Renal cortical epithelial cell (primary cell): ENCODE measurements at regions not wholly inside any gene's neighbourhood (a gene's known extent, or its start where the extent isn't known, plus 50 kb on each side); places are given as distances from the start of the nearest gene placed in this dataset.

Experiments used
- DNase-seq: peaks from one replicate; pipeline ENCODE4 v3.0.0-alpha.2; 2011; ENCODE audit warnings: low read depth

DNA sequence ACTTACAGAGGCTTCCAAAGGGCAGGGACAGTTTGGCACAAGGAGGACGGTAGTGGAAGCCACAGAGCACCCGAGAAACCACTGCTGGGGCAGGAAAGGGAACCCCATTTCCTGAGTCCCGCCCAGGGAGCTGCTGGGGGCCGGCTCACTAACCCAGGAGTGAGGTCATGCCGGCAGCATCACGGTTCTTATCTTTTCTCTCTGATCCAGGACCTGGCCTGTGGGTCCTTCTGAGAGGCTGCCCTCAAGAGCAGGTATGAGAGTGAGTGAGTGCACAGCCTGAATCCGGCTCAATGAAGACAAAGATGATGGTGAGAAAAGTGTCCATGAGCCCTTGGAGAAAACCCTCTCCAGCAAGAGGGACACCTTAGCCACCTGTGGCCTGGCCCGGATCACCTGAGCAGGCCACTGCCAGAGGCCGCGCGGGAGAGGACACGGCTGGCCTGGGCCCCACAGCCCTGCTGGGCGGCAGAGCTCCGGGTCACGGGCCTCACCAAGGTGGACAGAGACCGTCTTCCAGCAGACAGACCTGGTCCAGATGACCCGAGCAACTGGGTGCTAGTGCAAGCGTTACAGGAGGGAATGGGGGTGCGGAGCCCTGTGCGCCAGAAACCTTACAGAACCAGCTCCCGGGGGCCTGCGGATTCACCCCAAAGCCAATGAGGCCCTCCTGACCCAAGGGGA, 94.9 kb downstream of the RIPK4 start:
- no peak for DNase-seq

GRCh38 chr21:41671212-41671762, 95.6 kb downstream of the RIPK4 start:
- no peak for DNase-seq

GRCh38 chr21:41670056-41670805, 96.6 kb downstream of the RIPK4 start:
- no peak for DNase-seq

- DNase-seq = no peak
These were observed 97.4 kb downstream of the RIPK4 start for GRCh38 chr21:41669533-41669830.

DNA sequence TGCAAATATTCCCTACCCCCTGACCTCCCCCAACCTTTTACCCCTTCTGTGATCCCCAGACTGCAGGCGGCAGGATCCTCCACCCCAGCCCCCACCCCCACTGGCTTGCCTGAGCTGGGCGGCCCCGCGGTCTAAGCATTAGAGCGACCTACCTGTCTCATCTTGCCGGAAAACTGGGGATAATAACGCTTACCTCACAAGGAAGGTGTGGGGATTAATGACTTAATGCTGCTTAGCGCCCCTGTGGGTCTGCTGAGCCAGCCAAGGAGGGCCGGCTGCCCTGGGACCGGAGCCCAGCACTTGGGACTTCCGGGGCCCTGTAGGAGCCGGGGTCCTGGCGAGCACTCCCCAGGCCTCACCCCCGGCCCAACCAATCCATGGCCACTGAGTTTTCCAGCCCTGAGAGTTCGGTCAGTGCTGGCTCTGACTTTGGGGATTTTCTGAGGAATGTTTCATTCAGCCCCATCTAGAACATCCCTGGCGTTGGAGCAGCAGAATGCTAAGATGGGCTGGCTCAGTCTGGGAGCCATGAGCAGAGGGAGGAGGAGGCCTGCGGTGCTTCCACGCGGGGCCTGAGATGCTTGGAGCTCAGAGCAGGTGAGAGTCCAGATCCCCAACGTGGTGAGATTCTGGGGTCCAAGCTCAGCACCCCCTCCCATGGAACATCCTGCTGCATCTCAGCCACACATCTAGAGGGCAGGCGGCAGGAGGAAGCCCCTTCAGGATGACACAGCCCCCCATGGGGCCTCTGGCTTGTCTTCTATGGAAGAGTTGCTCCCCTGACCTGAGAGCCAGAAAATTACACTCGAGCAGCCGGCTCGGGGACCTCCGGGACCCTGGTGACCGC, 97.9 kb downstream of the RIPK4 start:
- DNase-seq = no peak

- no peak for DNase-seq
These were observed 98.8 kb downstream of the RIPK4 start for GRCh38 chr21:41668051-41668541.

DNA sequence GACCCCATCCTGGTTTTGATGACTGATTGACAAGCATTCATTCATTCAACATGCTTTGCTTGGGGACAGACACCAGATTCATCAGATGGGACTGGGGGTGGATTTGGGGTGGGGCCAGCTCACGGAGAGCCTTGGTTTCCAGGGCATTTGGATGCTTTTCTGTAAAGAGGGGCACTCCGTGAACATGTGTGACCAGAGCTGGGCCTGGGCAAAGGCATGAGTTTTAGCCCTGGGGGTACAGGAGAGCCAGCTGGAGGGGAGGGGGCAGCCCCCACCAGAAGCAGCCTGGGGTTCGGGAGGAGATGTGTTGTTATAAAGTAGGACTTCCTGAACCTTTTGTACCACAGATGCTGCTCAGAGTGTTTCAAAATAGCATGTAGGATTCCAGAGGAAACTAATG, 99.7 kb downstream of the RIPK4 start:
- no peak for DNase-seq

DNA sequence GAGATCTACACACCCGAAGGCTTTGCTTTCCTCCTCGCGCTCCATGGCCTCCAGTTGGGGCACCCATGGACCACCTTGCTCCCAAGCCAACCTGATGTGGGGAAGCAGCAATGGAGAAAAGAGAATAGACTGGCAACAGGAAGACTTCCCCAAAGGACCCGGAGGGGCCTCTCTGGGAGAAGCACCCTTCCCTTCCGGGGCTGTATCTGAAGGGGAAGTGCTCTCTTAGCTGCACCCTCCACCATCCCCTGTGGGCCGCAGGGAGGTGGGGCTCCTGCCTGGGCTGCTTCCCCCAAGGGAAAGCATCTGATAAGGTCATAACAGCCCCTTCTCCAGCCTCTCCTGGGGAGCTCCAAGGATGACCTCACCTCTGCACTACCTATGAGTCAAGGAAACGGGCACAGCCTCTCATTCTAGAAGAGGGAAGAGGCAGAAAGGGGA, 100.2 kb downstream of the RIPK4 start:
- no peak for DNase-seq

- DNase-seq = no peak
These were observed 100.9 kb downstream of the RIPK4 start for GRCh38 chr21:41665766-41666595.

DNA sequence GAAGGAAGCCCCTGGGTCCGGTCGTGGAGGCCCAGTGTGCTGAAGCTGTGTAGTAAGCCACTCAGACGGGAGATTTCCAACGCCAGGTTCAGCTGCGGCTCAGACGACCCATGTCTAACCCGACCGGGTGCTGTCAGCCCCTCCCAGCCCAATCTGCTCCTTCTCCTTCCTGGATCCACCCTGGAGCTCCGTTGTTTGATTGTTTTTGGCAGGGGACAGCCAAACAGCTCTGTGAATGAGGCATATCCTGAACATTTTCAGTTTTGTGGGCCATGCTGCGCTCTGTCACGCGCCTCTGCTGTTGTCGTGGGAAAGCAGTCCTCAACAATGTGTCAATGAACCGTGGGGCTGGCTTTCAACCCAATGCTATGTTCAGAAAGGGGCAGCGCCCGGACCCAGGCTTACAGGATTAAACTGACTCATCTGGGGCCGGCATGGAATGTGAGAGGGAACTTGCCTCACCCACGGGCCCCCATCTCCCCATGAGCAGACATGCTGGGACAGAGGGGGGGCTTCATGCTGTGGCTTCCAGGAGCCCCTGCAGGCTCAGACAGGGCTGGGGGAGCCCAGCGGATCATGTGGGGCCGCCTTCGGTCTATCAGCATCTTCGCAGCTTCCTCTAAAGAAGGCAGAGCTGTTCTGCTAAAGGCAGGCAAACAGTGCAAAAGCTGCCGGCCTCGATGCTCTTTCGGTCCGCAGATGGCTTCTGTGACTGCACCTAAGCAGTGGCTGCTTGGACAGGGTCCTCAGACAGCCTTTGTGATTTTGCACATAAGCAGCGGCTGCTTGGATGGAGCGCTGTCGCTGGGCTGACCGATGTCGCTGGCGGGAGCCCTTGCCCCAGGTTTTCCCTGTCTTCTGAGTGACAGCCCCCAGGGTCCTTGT, 101.7 kb downstream of the RIPK4 start:
- DNase-seq = peak; percentile 47

DNA sequence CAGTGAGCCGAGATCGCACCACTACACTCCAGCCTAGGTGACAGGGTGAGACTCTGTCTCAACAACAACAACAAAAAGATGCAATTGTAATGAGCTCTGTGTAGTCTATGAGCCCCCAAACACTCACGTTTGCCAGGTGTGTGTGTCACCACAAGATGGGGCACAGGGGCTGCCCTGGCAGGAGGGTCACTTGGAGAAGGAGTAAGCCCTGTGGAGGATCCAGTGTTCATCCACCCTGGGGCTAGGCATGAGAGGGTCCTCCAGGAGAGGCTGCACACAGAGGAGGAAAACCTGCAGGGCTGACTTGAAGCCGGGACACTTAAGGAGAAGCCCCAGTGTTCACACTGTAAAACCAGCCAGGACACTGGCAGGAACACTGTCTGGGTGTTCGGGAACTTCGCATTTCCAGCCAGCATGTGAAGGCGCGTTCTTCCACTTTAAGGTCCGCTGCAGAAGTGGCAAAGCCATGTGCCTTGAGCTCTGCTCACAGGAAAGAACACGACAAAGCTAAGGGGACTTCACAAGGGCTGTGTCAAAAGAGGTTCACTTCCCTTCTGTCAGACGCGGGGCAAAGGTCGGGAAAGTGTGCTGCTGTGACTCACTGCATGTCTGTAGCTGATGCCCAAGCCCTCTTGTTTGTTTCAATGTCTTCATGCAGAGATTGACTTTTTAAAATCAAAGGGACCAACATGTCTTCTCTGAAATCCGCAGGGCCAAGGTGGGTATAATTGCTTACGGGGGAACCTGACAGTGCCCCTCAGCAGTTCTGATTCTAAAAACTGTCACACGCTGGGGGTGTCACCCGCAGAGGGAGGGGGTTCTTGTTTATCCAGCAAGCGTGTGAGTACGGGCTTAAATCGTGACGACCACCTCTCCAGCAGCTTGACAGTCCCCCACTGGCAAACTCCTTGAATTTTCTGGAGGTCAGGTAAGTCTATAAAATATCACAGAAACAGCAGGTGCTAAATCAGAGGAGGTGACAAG, 102.8 kb downstream of the RIPK4 start:
- DNase-seq = peak; percentile 65

GRCh38 chr21:41662761-41663160, 104.1 kb downstream of the RIPK4 start:
- no peak for DNase-seq

GRCh38 chr21:41662161-41662560, 104.7 kb downstream of the RIPK4 start:
- DNase-seq = no peak

GRCh38 chr21:41660748-41661147, 106.1 kb downstream of the RIPK4 start:
- no peak for DNase-seq

- DNase-seq = peak; percentile 63
These were observed 106.9 kb downstream of the RIPK4 start for GRCh38 chr21:41659791-41660560.

GRCh38 chr21:41656946-41657525, 109.8 kb downstream of the RIPK4 start:
- DNase-seq = no peak

DNA sequence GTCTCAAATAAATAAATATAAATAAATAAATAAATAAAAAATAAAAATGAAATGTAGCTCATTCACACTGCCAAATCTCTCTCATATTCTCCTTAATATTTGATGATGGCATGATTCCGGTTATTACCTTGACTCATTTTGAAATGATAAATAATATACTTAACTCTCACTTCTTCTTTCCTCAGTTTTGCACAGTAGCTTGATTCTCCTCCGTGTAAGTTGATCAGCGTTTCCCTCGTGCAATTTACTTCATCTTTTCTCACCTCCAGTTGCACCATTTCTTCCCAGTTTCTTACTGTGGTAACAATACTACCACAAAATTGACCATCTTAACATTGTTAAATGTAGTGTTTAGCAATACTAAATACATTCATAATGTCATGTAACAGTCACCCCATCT, 111.6 kb downstream of the RIPK4 start:
- no peak for DNase-seq

DNA sequence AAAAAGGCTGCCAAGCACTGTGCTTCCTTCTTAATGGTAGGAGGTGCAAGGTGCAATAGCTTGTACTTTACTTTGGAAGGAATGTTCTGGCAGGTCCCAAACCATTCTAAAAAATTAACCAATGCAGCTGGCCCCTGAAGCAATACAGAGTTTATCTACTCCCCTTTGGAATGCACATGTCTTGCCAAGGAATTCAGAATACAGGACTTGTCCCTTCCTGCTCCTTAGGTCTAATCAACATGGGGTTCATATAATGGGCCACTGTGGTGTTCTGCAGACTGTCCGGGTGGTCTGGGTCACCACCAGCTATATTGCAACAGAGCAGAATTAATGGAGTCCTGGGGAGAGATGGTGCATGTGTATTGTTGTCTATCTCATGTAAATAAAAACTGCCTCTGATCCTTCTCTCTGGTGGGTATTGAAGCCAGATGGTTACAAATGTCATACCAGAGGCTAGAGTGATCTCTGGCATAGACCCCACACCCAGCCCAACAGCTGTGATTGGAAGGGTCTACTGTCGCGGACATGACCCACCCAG, 112.8 kb downstream of the RIPK4 start:
- peak; percentile 75 for DNase-seq
